GM18508 (cell line): ENCODE measurements at regions not wholly inside any gene's neighbourhood (a gene's known extent, or its start where the extent isn't known, plus 50 kb on each side); places are given as distances from the start of the nearest gene placed in this dataset.

Experiments used
- ATAC-seq: cut with Tn5 transposase; IDR thresholded peaks from one replicate; pipeline ENCODE4 v1.9.1; 2021; ENCODE audit warnings: moderate number of reproducible peaks; ENCODE audit not compliant: insufficient read depth, unreplicated experiment

DNA sequence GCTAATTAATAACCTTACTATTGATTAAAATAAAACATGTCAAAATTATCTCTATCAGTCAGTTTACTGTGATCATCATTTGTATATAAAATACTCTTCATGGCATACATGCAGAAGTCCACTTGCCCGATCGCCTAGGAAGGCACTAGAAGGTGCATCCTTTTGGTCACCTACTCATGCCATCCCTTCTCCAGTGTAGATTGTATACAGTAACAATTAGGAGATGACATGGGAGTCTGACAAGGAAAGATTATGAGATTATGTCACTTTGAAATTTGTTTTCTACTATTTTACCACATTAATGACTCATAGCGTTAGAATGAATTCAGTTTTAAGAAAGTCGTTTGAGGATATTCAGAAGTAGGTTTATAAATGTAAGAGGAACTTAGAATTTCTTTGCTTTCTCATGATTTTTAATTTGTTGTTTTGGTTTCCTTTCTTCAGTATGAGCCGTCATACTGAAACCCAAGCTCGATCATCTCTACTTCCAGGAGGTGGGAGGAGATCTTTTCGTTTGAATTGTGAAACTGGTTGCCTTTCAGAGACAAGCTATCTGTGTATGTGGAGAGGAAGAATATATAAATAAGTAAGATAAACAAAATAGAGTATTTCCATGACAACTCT, 51.1 kb upstream of the UNC5C start:
- peak; percentile 86 for ATAC-seq
